ENCODE measurements at regions not wholly inside any gene's neighbourhood (a gene's known extent, or its start where the extent isn't known, plus 50 kb on each side); places are given as distances from the start of the nearest gene placed in this dataset.

DNA sequence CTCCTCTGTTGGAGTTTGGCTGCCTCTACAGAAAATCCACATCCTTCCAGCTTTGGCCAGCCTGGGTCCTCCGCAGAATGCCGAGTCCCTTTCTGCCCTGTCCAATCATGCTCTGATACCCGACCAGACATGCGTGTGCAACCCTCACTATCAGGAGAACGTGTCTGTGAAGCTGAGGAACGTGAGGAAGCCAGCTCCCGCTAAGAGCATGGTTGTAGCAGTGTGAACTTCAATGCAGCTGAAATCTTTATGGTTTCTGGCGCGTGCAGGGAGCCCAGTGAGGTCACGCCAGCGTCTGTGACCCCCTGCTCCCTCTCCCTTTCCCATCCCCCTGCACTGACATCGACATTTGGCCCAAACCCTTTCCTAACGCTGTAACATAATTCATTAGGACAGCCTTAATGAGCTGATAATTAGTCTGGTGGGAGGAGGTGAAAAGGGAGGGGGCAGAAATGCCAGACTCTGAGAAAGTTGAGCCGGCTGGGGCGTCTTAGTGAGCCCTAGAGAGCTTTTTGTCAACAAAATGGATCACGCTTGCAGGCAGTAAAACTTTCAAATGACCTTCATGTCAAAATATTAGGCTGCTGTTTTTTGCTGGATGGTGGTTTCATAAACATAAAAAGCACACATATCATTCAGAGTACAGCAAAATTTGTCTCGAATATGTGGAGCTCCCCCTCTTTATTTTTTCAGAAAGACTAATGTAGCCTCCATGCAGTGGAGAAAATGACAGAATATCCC lies 423.3 kb downstream of the QKI start:
- no peaks in the 10 kb centered on the region for H3K79me2 ChIP-seq (ENCODE audit: control insufficient read depth, insufficient read depth, low read length)
- H2AFZ ChIP-seq (ENCODE audit: control insufficient read depth, low read length): peak overlapping the region; percentile 31
- no peak overlapping the region for H3K4me3 ChIP-seq (ENCODE audit: control insufficient read depth in 2 of 3, extremely low read depth in 1 of 3, insufficient read depth in 2 of 3, low read depth in 1 of 3, low read length in 3 of 3)
- dilution Hi-C loops (cut with MboI; ENCODE audit: extremely low pct_ligation_motif_present, low sequenced_read_pairs): no loop called here
- H3K36me3 ChIP-seq (ENCODE audit: control insufficient read depth in 2 of 2, extremely low read depth in 1 of 2, insufficient read depth in 2 of 2, low read length in 2 of 2): no peaks in the 10 kb centered on the region
- H3K9ac ChIP-seq (ENCODE audit: control insufficient read depth, extremely low read depth, insufficient read depth, low read length): no peak overlapping the region
- H3K27me3 ChIP-seq (ENCODE audit: control insufficient read depth, extremely low read depth, insufficient read depth, low read length): peaks cover 4% of the 10 kb centered on the region
- no peak overlapping the region for H3K4me2 ChIP-seq (ENCODE audit: control insufficient read depth, extremely low read depth, insufficient read depth, low read depth, low read length)
- H3K27ac ChIP-seq (ENCODE audit: control insufficient read depth, insufficient read depth, low read length): no peak overlapping the region
- no peaks in the 10 kb centered on the region for H4K20me1 ChIP-seq (ENCODE audit: control insufficient read depth, extremely low read depth, insufficient read depth, low read length)
- H3K9me3 ChIP-seq (ENCODE audit: control insufficient read depth, low read depth, low read length): peaks cover 8% of the 10 kb centered on the region
- no peaks in the 10 kb centered on the region for H3K9me1 ChIP-seq (ENCODE audit: control insufficient read depth, extremely low read depth, insufficient read depth, low read length)
- FAIRE-seq (no peak), DNase-seq (ENCODE audit: low read depth, low spot score) (no peak)
- TF ChIP-seq EZH2 (IDR thresholded peaks at IDR 0.05; ENCODE audit: low read length): no peak
- TF ChIP-seq, protein P1, sequence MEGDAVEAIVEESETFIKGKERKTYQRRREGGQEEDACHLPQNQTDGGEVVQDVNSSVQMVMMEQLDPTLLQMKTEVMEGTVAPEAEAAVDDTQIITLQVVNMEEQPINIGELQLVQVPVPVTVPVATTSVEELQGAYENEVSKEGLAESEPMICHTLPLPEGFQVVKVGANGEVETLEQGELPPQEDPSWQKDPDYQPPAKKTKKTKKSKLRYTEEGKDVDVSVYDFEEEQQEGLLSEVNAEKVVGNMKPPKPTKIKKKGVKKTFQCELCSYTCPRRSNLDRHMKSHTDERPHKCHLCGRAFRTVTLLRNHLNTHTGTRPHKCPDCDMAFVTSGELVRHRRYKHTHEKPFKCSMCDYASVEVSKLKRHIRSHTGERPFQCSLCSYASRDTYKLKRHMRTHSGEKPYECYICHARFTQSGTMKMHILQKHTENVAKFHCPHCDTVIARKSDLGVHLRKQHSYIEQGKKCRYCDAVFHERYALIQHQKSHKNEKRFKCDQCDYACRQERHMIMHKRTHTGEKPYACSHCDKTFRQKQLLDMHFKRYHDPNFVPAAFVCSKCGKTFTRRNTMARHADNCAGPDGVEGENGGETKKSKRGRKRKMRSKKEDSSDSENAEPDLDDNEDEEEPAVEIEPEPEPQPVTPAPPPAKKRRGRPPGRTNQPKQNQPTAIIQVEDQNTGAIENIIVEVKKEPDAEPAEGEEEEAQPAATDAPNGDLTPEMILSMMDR (optimal IDR thresholded peaks at IDR 0.05 in 1 of 3, IDR thresholded peaks at IDR 0.05 in 1 of 3, conservative IDR thresholded peaks at IDR 0.05 in 1 of 3; ENCODE audit: extremely low read depth in 1 of 3, insufficient read depth in 2 of 3, low read length in 3 of 3): no peak
- H3K4me1 ChIP-seq (ENCODE audit: control insufficient read depth, extremely low read depth, insufficient read depth, low read length): no peaks in the 10 kb centered on the region

DNA sequence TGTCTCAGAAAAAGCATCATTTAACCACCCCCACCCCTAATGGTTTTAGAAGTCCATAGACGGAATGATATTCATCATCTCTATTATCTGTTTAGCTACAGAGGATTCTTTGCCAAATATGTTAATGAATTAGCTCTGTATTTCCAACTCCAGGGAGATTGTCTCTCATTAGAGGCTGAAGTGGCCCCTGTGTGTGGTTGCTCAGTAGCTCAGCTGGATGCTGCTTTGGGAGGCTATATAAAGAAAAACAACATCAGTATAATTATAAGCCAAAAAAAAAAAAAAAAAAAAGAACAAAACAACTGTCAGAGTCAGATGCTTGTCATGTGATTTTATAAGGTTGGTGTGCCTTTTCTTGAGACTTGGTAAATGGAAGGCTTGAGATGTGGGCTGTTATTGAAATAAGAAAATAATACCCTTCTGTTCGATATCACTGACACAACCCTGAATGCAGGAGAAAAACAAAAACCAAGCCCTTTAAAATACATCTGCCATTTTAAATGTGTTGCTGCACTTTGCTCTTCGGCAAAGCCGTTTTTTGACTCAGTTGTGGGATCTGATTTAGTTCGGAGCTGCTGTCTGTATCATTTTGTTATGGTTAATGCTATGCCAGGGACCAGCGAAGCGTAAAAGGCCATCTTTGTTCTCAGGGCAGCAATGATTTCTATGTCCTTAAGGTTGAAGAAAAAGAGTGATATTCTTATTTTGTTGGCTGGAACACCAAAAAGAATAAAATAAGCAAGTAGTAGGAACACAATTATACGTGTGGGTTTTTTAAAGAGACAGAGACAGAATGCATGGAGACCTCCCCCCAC lies 422.6 kb downstream of the QKI start:
- no peaks in the 10 kb centered on the region for H4K20me1 ChIP-seq (ENCODE audit: control insufficient read depth, extremely low read depth, insufficient read depth, low read length)
- H3K9me1 ChIP-seq (ENCODE audit: control insufficient read depth, extremely low read depth, insufficient read depth, low read length): no peaks in the 10 kb centered on the region
- peaks cover 8% of the 10 kb centered on the region for H3K9me3 ChIP-seq (ENCODE audit: control insufficient read depth, low read depth, low read length)
- peaks cover 4% of the 10 kb centered on the region for H3K27me3 ChIP-seq (ENCODE audit: control insufficient read depth, extremely low read depth, insufficient read depth, low read length)
- no peak for TF ChIP-seq EZH2 (IDR thresholded peaks at IDR 0.05; ENCODE audit: low read length)
- TF ChIP-seq, protein P1 (optimal IDR thresholded peaks at IDR 0.05 in 1 of 3, IDR thresholded peaks at IDR 0.05 in 1 of 3, conservative IDR thresholded peaks at IDR 0.05 in 1 of 3; ENCODE audit: extremely low read depth in 1 of 3, insufficient read depth in 2 of 3, low read length in 3 of 3): no peak
- no peaks in the 10 kb centered on the region for H3K36me3 ChIP-seq (ENCODE audit: control insufficient read depth in 2 of 2, extremely low read depth in 1 of 2, insufficient read depth in 2 of 2, low read length in 2 of 2)
- FAIRE-seq (no peak), DNase-seq (ENCODE audit: low read depth, low spot score) (no peak)
- no peak overlapping the region for H2AFZ ChIP-seq (ENCODE audit: control insufficient read depth, low read length)
- no peak overlapping the region for H3K9ac ChIP-seq (ENCODE audit: control insufficient read depth, extremely low read depth, insufficient read depth, low read length)
- H3K27ac ChIP-seq (ENCODE audit: control insufficient read depth, insufficient read depth, low read length): no peak overlapping the region
- H3K79me2 ChIP-seq (ENCODE audit: control insufficient read depth, insufficient read depth, low read length): no peaks in the 10 kb centered on the region
- dilution Hi-C loops (cut with MboI; ENCODE audit: extremely low pct_ligation_motif_present, low sequenced_read_pairs): no loop called here
- no peak overlapping the region for H3K4me3 ChIP-seq (ENCODE audit: control insufficient read depth in 2 of 3, extremely low read depth in 1 of 3, insufficient read depth in 2 of 3, low read depth in 1 of 3, low read length in 3 of 3)
- no peaks in the 10 kb centered on the region for H3K4me1 ChIP-seq (ENCODE audit: control insufficient read depth, extremely low read depth, insufficient read depth, low read length)
- no peak overlapping the region for H3K4me2 ChIP-seq (ENCODE audit: control insufficient read depth, extremely low read depth, insufficient read depth, low read depth, low read length)

Measured in keratinocyte (primary cell).